Neuronal stem cell (in vitro differentiated cells): ENCODE measurements at regions not wholly inside any gene's neighbourhood (a gene's known extent, or its start where the extent isn't known, plus 50 kb on each side); places are given as distances from the start of the nearest gene placed in this dataset.

Experiments
- DNase-seq: peaks from one replicate; pipeline ENCODE4 v3.0.0-alpha.2; 2013; ENCODE audit warnings: low spot score
- H2AFZ ChIP-seq: one replicate; pipeline ENCODE4 v1.6.1; 2013; ENCODE audit warnings: mild to moderate bottlenecking, low read length, inconsistent platforms
- H2AK5ac ChIP-seq: 2 replicates; pipeline ENCODE4 v1.6.1; 2013; ENCODE audit warnings: low read depth, mild to moderate bottlenecking, inconsistent platforms, low read length, moderate library complexity, mixed read lengths
- H2BK120ac ChIP-seq: 2 replicates; pipeline ENCODE4 v1.6.1; 2013; ENCODE audit warnings: low read depth, mild to moderate bottlenecking, inconsistent platforms, low read length, moderate library complexity, mixed read lengths
- H2BK12ac ChIP-seq: one replicate; pipeline ENCODE4 v1.6.1; 2013; ENCODE audit warnings: low read length, inconsistent platforms
- H2BK15ac ChIP-seq: 2 replicates; pipeline ENCODE4 v1.6.1; 2013; ENCODE audit warnings: mild to moderate bottlenecking, low read length, inconsistent platforms, mixed read lengths
- H2BK5ac ChIP-seq: one replicate; pipeline ENCODE4 v1.6.1; 2013; ENCODE audit warnings: inconsistent platforms, mild to moderate bottlenecking, low read length, moderate library complexity
- H3K14ac ChIP-seq: one replicate; pipeline ENCODE4 v1.6.1; 2013; ENCODE audit warnings: low read length, inconsistent platforms
- H3K18ac ChIP-seq: 2 replicates; pipeline ENCODE4 v1.6.1; 2013; ENCODE audit warnings: low read length, inconsistent platforms
- H3K23ac ChIP-seq: 2 replicates; pipeline ENCODE4 v1.6.1; 2013; ENCODE audit warnings: low read depth, mild to moderate bottlenecking, mixed read lengths, low read length, inconsistent platforms; ENCODE audit not compliant: poor library complexity
- H3K27ac ChIP-seq: replicated peaks from 3 replicates; pipeline ENCODE4 v1.5.1; 2013; ENCODE audit warnings: low read length, inconsistent platforms
- H3K27me3 ChIP-seq, 3 experiments: 2 replicates each; pipeline ENCODE4 v1.6.1; 2013; ENCODE audit warnings: low read length in 3 of 3, mild to moderate bottlenecking in 2 of 3, inconsistent platforms in 1 of 3, low read depth in 1 of 3, mixed read lengths in 1 of 3, moderate library complexity in 1 of 3; ENCODE audit not compliant: control insufficient read depth in 3 of 3, insufficient read depth in 3 of 3
- H3K36me3 ChIP-seq, 2 donors: replicated peaks in 1 of 2; 2 replicates each; pipeline ENCODE4 v1.6.1; 2013; ENCODE audit warnings: low read length in 2 of 2; ENCODE audit not compliant: control insufficient read depth in 2 of 2, insufficient read depth in 2 of 2
- H3K4ac ChIP-seq: 2 replicates; pipeline ENCODE4 v1.6.1; 2013; ENCODE audit warnings: inconsistent platforms, mild to moderate bottlenecking, low read length, moderate library complexity
- H3K4me1 ChIP-seq, 2 donors: 1 replicate in 1 of 2; 2 replicates in 1 of 2; pipeline ENCODE4 v1.6.1; 2013; ENCODE audit warnings: low read length in 2 of 2, low read depth in 1 of 2; ENCODE audit not compliant: control insufficient read depth in 2 of 2, insufficient read depth in 1 of 2
- H3K4me2 ChIP-seq: one replicate; pipeline ENCODE4 v1.6.1; 2013; ENCODE audit warnings: mild to moderate bottlenecking, low read length, inconsistent platforms; ENCODE audit not compliant: insufficient read depth, poor library complexity, severe bottlenecking
- H3K4me3 ChIP-seq, 2 donors: 2 replicates each; pipeline ENCODE4 v1.5.1; 2013; ENCODE audit warnings: low read length in 2 of 2, mild to moderate bottlenecking in 2 of 2, inconsistent platforms in 1 of 2, moderate library complexity in 1 of 2
- H3K79me1 ChIP-seq: one replicate; pipeline ENCODE4 v1.6.1; 2013; ENCODE audit warnings: low read depth, mild to moderate bottlenecking, inconsistent platforms, low read length, moderate library complexity
- H3K9ac ChIP-seq: one replicate; pipeline ENCODE4 v1.6.1; 2013; ENCODE audit warnings: mild to moderate bottlenecking, low read depth, low read length, inconsistent platforms; ENCODE audit not compliant: poor library complexity
- H3K9me3 ChIP-seq, 2 donors: replicated peaks in 1 of 2; 2 replicates each; pipeline versions ENCODE3 to v1.6.1; 2013; ENCODE audit warnings: low read length in 2 of 2, mild to moderate bottlenecking in 2 of 2, inconsistent platforms in 1 of 2, low read depth in 1 of 2, mixed read lengths in 1 of 2, moderate library complexity in 1 of 2; ENCODE audit not compliant: control insufficient read depth in 2 of 2, insufficient read depth in 1 of 2
- H4K8ac ChIP-seq: one replicate; pipeline ENCODE4 v1.6.1; 2013; ENCODE audit warnings: low read depth, mild to moderate bottlenecking, inconsistent platforms, low read length, moderate library complexity
- H4K91ac ChIP-seq: one replicate; pipeline ENCODE4 v1.6.1; 2013; ENCODE audit warnings: low read length, low read depth, mild to moderate bottlenecking, inconsistent platforms; ENCODE audit not compliant: poor library complexity
- WGBS, 2 donors: extraction: QIAGEN DNeasy Blood & Tissue Kit; methylation state at CpG; one replicate each; pipeline ENCODE4 v1.1.7; 2013; ENCODE audit warnings: missing lambda C conversion rate in 2 of 2, mixed read lengths in 1 of 2; ENCODE audit not compliant: insufficient read length in 2 of 2, insufficient replicate concordance in 1 of 2; ENCODE audit errors: extremely low coverage in 2 of 2; 5-methylcytosine and 5-hydroxymethylcytosine counted together

- Histone ChIP-seq H3K27ac (no peak overlapping the region), H4K91ac (no peak overlapping the region), H2BK12ac (no peak overlapping the region), H3K27me3 (peaks cover 0 to 3% (median 0%) of the 10 kb centered on the region in 3 experiments), H3K79me1 (no peaks in the 10 kb centered on the region), H2AFZ (no peak overlapping the region), H3K23ac (no peak overlapping the region), H3K4me2 (no peak overlapping the region), H4K8ac (no peak overlapping the region), H3K9me3 (no peaks in the 10 kb centered on the region), H3K18ac (no peak overlapping the region), H3K36me3 (no peaks in the 10 kb centered on the region), H3K4me3 (no peak overlapping the region), H2BK5ac (no peak overlapping the region), H3K4ac (no peak overlapping the region), H2BK120ac (no peak overlapping the region), H3K9ac (no peak overlapping the region), H3K4me1 (peaks cover 0 to 2% of the 10 kb centered on the region in 2 donors), H3K14ac (no peak overlapping the region), H2BK15ac (no peak overlapping the region), H2AK5ac (no peak overlapping the region)
- WGBS, 2 donors = no CpG with 5 or more reads among the region's 5 CpGs
- no peak for DNase-seq
Measured at GRCh38 chr1:47623557-47623940, 185.7 kb downstream of the FOXD2 start.

- H3K18ac ChIP-seq = no peak overlapping the region
- H3K27ac ChIP-seq = no peak overlapping the region
- no peak for DNase-seq
- no peak overlapping the region for H3K23ac ChIP-seq
- H4K91ac ChIP-seq = no peak overlapping the region
- no peak overlapping the region for H2BK12ac ChIP-seq
- H2BK15ac ChIP-seq = no peak overlapping the region
- H3K36me3 ChIP-seq = no peaks in the 10 kb centered on the region
- no CpG with 5 or more reads among the region's 4 CpGs for WGBS, 2 donors
- H3K4ac ChIP-seq = no peak overlapping the region
- no peak overlapping the region for H3K4me2 ChIP-seq
- H3K4me1 ChIP-seq = peaks cover 0 to 2% of the 10 kb centered on the region in 2 donors
- no peak overlapping the region for H3K4me3 ChIP-seq
- H4K8ac ChIP-seq = no peak overlapping the region
- H2BK5ac ChIP-seq = no peak overlapping the region
- no peaks in the 10 kb centered on the region for H3K9me3 ChIP-seq
- no peaks in the 10 kb centered on the region for H3K79me1 ChIP-seq
- peaks cover 0 to 3% (median 0%) of the 10 kb centered on the region in 3 experiments for H3K27me3 ChIP-seq
- peak overlapping the region; percentile 10 for H2AK5ac ChIP-seq
- H3K14ac ChIP-seq = no peak overlapping the region
- H2BK120ac ChIP-seq = no peak overlapping the region
- H2AFZ ChIP-seq = no peak overlapping the region
- H3K9ac ChIP-seq = no peak overlapping the region
Measured at GRCh38 chr1:47624531-47624930, 186.7 kb downstream of the FOXD2 start.

GRCh38 chr1:47627016-47627415, 189.2 kb downstream of the FOXD2 start:
- H3K14ac ChIP-seq = no peak overlapping the region
- H3K27me3 ChIP-seq = no peaks in the 10 kb centered on the region
- H3K4me1 ChIP-seq = peaks cover 0 to 2% of the 10 kb centered on the region in 2 donors
- H4K91ac ChIP-seq = no peak overlapping the region
- no peak overlapping the region for H3K4me2 ChIP-seq
- no peak overlapping the region for H3K4me3 ChIP-seq
- no peak overlapping the region for H3K4ac ChIP-seq
- no peak overlapping the region for H2BK12ac ChIP-seq
- no peaks in the 10 kb centered on the region for H3K79me1 ChIP-seq
- no peak for DNase-seq
- H3K23ac ChIP-seq = no peak overlapping the region
- no peak overlapping the region for H2BK15ac ChIP-seq
- no peak overlapping the region for H3K18ac ChIP-seq
- H3K27ac ChIP-seq = no peak overlapping the region
- no peak overlapping the region for H3K9ac ChIP-seq
- H2AK5ac ChIP-seq = no peak overlapping the region
- H2BK5ac ChIP-seq = no peak overlapping the region
- no peaks in the 10 kb centered on the region for H3K9me3 ChIP-seq
- no peak overlapping the region for H2AFZ ChIP-seq
- H4K8ac ChIP-seq = no peak overlapping the region
- no peak overlapping the region for H2BK120ac ChIP-seq
- WGBS, 2 donors = no CpG with 5 or more reads among the region's 2 CpGs
- no peaks in the 10 kb centered on the region for H3K36me3 ChIP-seq

GRCh38 chr1:47627471-47628370, 189.9 kb downstream of the FOXD2 start:
- H3K9ac ChIP-seq = no peak overlapping the region
- H2BK15ac ChIP-seq = no peak overlapping the region
- no CpG with 5 or more reads among the region's 23 CpGs for WGBS, 2 donors
- H3K4me2 ChIP-seq = no peak overlapping the region
- no peak overlapping the region for H2BK120ac ChIP-seq
- H4K91ac ChIP-seq = no peak overlapping the region
- H3K27me3 ChIP-seq = no peaks in the 10 kb centered on the region
- H3K4me3 ChIP-seq = no peak overlapping the region
- no peak overlapping the region for H3K14ac ChIP-seq
- no peaks in the 10 kb centered on the region for H3K9me3 ChIP-seq
- H2AFZ ChIP-seq = no peak overlapping the region
- no peaks in the 10 kb centered on the region for H3K36me3 ChIP-seq
- no peak overlapping the region for H3K27ac ChIP-seq
- no peak overlapping the region for H3K4ac ChIP-seq
- no peak overlapping the region for H2BK5ac ChIP-seq
- peaks cover 0 to 2% of the 10 kb centered on the region in 2 donors for H3K4me1 ChIP-seq
- no peak overlapping the region for H2BK12ac ChIP-seq
- peak overlapping the region; percentile 39 for H3K18ac ChIP-seq
- no peak for DNase-seq
- no peaks in the 10 kb centered on the region for H3K79me1 ChIP-seq
- H4K8ac ChIP-seq = no peak overlapping the region
- H2AK5ac ChIP-seq = no peak overlapping the region
- H3K23ac ChIP-seq = no peak overlapping the region
